ENCODE measurements at regions not wholly inside any gene's neighbourhood (a gene's known extent, or its start where the extent isn't known, plus 50 kb on each side); places are given as distances from the start of the nearest gene placed in this dataset.

DNA sequence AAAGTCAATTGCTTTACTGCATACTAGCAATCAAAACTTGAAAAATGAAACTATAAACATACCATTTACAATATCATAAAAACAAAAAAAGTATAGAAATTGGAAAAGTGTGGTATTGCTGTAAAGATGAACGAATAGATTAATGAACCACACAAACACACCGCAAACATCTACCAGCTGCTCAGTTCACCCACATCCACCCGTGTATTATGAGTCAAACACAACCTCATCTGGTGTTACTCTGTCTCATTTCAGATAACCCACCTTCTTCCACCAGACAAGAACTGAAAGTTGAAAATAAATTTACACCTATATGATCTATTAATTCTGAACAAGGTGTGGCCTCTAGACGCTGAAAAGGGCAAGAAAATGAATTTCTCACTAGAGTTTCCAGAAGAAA lies 53.3 kb downstream of the BLID start:
- H3K27me3 ChIP-seq (replicated peaks; ENCODE audit: control insufficient read depth, insufficient read depth, low read length), result no peaks in the 10 kb centered on the region
- TF ChIP-seq, protein P1, sequence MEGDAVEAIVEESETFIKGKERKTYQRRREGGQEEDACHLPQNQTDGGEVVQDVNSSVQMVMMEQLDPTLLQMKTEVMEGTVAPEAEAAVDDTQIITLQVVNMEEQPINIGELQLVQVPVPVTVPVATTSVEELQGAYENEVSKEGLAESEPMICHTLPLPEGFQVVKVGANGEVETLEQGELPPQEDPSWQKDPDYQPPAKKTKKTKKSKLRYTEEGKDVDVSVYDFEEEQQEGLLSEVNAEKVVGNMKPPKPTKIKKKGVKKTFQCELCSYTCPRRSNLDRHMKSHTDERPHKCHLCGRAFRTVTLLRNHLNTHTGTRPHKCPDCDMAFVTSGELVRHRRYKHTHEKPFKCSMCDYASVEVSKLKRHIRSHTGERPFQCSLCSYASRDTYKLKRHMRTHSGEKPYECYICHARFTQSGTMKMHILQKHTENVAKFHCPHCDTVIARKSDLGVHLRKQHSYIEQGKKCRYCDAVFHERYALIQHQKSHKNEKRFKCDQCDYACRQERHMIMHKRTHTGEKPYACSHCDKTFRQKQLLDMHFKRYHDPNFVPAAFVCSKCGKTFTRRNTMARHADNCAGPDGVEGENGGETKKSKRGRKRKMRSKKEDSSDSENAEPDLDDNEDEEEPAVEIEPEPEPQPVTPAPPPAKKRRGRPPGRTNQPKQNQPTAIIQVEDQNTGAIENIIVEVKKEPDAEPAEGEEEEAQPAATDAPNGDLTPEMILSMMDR (IDR thresholded peaks at IDR 0.05; ENCODE audit: insufficient read depth, low read length, poor library complexity, severe bottlenecking), result no peak
- DNase-seq (ENCODE audit: extremely low read depth, insufficient read length), result no peak
- no peak overlapping the region for H3K4me3 ChIP-seq (replicated peaks; ENCODE audit: low read depth, low read length)
- no peaks in the 10 kb centered on the region for H3K36me3 ChIP-seq (ENCODE audit: control insufficient read depth, insufficient read depth, low read length)

DNA sequence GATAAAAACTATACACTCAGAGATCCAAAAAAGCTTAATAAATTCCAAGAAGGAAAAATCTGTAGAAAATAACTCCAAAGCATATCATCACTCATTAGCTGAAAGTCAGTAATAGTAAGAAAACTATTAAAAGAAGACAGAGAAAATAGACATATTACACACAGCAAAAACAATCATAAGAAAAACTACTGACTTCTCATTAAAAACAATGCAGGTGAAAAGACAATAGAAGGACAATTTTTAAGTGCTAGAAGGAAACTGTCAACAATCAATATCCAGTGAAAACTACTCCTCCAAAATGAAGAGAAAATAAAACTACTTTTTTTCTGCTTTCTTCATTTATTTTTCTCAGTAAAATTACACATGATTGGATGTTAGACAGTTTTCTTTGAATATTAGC lies 56.5 kb downstream of the BLID start:
- Histone ChIP-seq H3K36me3 (ENCODE audit: control insufficient read depth, insufficient read depth, low read length) (no peaks in the 10 kb centered on the region), H3K27me3 (replicated peaks; ENCODE audit: control insufficient read depth, insufficient read depth, low read length) (no peaks in the 10 kb centered on the region), H3K4me3 (replicated peaks; ENCODE audit: low read depth, low read length) (no peak overlapping the region)
- TF ChIP-seq, protein P1 (IDR thresholded peaks at IDR 0.05; ENCODE audit: insufficient read depth, low read length, poor library complexity, severe bottlenecking), result no peak
- DNase-seq (ENCODE audit: extremely low read depth, insufficient read length), result no peak

DNA sequence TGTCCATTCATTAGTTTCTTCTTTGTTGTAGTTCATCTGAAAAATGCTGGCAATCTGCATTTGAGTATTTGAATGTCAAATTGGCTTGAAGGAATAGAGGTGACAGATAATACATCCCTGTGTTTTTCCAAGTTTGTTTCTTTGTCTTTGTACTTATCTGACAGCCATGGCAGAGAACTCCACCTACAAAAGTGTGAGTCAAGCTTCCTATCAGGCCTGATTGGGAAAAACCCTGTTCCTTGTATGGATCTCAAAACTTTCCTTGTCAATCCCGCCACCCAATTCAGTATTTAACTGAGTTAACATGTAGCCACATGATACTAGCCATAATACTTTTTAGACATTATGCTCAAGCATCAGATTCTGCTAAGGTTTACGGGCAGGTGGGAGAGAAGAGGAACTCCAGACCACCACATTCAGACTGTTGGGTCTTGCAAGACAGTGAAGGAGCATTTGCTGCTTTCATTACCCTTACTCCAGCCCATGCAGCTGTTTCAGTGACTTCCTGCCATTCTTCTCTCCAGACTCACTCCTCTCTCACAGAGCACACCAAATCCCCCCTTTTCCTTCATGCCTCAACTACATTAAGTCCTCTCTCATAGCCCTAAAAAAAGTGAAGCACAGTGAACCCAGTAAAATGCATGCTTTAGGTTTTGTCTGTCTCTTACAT lies 65.9 kb downstream of the BLID start:
- Histone ChIP-seq H3K36me3 (ENCODE audit: control insufficient read depth, insufficient read depth, low read length) (no peaks in the 10 kb centered on the region), H3K27me3 (replicated peaks; ENCODE audit: control insufficient read depth, insufficient read depth, low read length) (peaks cover 2% of the 10 kb centered on the region), H3K4me3 (replicated peaks; ENCODE audit: low read depth, low read length) (no peak overlapping the region)
- TF ChIP-seq, protein P1 (IDR thresholded peaks at IDR 0.05; ENCODE audit: insufficient read depth, low read length, poor library complexity, severe bottlenecking), result no peak
- no peak for DNase-seq (ENCODE audit: extremely low read depth, insufficient read length)

DNA sequence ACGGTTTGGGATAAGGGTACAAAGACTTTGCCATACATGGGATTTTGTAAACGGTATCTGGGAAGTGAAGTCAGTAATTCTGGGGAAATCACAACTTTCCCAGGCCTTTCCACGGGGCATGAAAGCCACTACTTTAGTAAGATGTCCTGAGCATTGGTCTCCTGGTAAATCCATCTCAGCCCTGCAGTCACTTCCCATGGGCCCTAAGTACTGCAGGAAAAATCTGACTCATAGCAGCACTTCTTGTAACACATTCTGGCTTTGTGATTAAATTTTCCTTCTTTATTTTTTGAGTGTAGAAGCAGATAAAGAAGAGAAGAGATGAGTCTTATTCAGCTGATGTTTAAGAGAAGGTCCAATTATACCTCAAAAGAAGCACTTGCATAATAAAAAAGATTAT lies 67.6 kb downstream of the BLID start:
- no peak overlapping the region for H3K4me3 ChIP-seq (replicated peaks; ENCODE audit: low read depth, low read length)

DNA sequence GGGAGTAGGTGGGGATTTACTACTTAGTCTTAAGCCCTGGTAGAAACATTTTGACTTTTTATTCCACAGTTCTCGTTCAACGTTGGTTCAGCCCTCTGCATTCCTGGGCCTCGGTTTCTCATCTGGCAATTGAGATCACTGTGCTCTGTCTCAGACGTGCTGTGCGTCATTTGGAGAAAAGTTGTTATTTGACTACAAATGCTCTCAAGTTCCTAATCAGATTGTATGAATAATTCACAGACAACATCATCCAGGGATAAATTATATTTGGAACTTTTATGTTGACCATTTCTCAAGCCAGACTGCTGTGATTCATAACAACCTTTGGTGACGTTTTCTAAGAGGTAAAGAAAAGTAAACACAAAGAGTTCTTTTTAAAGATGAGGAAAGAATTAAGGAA lies 69.2 kb downstream of the BLID start:
- Histone ChIP-seq H3K36me3 (ENCODE audit: control insufficient read depth, insufficient read depth, low read length) (no peaks in the 10 kb centered on the region), H3K4me3 (replicated peaks; ENCODE audit: low read depth, low read length) (no peak overlapping the region), H3K27me3 (replicated peaks; ENCODE audit: control insufficient read depth, insufficient read depth, low read length) (peaks cover 2% of the 10 kb centered on the region)
- TF ChIP-seq, protein P1 (IDR thresholded peaks at IDR 0.05; ENCODE audit: insufficient read depth, low read length, poor library complexity, severe bottlenecking), result no peak
- no peak for DNase-seq (ENCODE audit: extremely low read depth, insufficient read length)

More for the DNA sequence above, 67.6 kb downstream of the BLID start:
- Histone ChIP-seq H3K27me3 (replicated peaks; ENCODE audit: control insufficient read depth, insufficient read depth, low read length) (peaks cover 2% of the 10 kb centered on the region), H3K36me3 (ENCODE audit: control insufficient read depth, insufficient read depth, low read length) (no peaks in the 10 kb centered on the region)
- TF ChIP-seq, protein P1 (IDR thresholded peaks at IDR 0.05; ENCODE audit: insufficient read depth, low read length, poor library complexity, severe bottlenecking), result no peak
- no peak for DNase-seq (ENCODE audit: extremely low read depth, insufficient read length)

DNA sequence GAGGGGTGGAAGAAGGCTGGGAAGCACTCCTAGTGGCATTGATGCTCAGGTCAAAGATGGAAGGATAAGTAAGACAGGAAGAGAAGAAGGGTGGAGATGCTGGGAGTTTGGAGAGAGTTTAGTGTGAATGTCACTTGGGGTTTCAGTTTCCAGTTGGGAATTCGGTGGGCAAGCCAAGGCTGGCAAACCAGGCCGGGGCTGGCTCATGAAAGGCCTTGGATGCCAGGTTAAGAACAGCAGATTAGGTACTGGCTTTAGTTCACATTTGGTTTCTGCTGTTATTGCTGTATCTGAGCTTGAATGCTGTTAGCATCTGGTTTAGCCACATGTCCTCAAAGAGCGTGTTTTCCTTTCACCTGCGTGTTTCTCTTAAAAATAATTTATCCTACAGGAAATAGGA lies 69.6 kb downstream of the BLID start:
- H3K36me3 ChIP-seq (ENCODE audit: control insufficient read depth, insufficient read depth, low read length), result no peaks in the 10 kb centered on the region
- TF ChIP-seq, protein P1 (IDR thresholded peaks at IDR 0.05; ENCODE audit: insufficient read depth, low read length, poor library complexity, severe bottlenecking), result no peak
- no peak for DNase-seq (ENCODE audit: extremely low read depth, insufficient read length)

More for the DNA sequence above, 69.6 kb downstream of the BLID start:
- Histone ChIP-seq H3K4me3 (replicated peaks; ENCODE audit: low read depth, low read length) (no peak overlapping the region), H3K27me3 (replicated peaks; ENCODE audit: control insufficient read depth, insufficient read depth, low read length) (peaks cover 2% of the 10 kb centered on the region)
